Chondrocyte (in vitro differentiated cells): ENCODE measurements at regions not wholly inside any gene's neighbourhood (a gene's known extent, or its start where the extent isn't known, plus 50 kb on each side); places are given as distances from the start of the nearest gene placed in this dataset.

Experiments
- DNase-seq: peaks from one replicate; pipeline ENCODE4 v3.0.0; 2021; ENCODE audit warnings: mixed read lengths, low spot score
- H3K27ac Mint-ChIP-seq: one replicate; pipeline ENCODE4 v1.8.0; 2021; ENCODE audit warnings: mild to moderate bottlenecking, moderate library complexity, mixed read lengths; ENCODE audit not compliant: unreplicated experiment
- H3K27me3 Mint-ChIP-seq: 2 replicates; pipeline ENCODE4 v1.8.0; 2021; ENCODE audit warnings: low read depth, mixed read lengths
- H3K36me3 Mint-ChIP-seq: 2 replicates; pipeline ENCODE4 v1.8.0; 2021; ENCODE audit warnings: low read depth, mixed read lengths
- H3K4me1 Mint-ChIP-seq: 2 replicates; pipeline ENCODE4 v1.8.0; 2021; ENCODE audit warnings: low read depth, mild to moderate bottlenecking, mixed read lengths
- H3K4me3 Mint-ChIP-seq: one replicate; pipeline ENCODE4 v1.8.0; 2021; ENCODE audit warnings: mild to moderate bottlenecking, moderate library complexity, mixed read lengths; ENCODE audit not compliant: unreplicated experiment
- H3K9me3 Mint-ChIP-seq: 2 replicates; pipeline ENCODE4 v1.8.0; 2021; ENCODE audit warnings: low read depth, mixed read lengths
- CTCF ChIP-seq: fragments of 200-600 bp; sonication (generic); IDR thresholded peaks from 2 replicates; pipeline ENCODE4 v1.5.0; 2021; ENCODE audit warnings: antibody characterized with exemption, mild to moderate bottlenecking, moderate library complexity

GRCh38 chr5:136720674-136721073 is 355.3 kb upstream of the TRPC7 start:
- no peak overlapping the region for H3K4me3 Mint-ChIP-seq
- peaks cover 10% of the 10 kb centered on the region for H3K27me3 Mint-ChIP-seq
- H3K27ac Mint-ChIP-seq, result no peak overlapping the region
- DNase-seq, result no peak
- H3K9me3 Mint-ChIP-seq, result no peaks in the 10 kb centered on the region
- no peak for TF ChIP-seq CTCF
- no peaks in the 10 kb centered on the region for H3K36me3 Mint-ChIP-seq
- H3K4me1 Mint-ChIP-seq, result no peaks in the 10 kb centered on the region

DNA sequence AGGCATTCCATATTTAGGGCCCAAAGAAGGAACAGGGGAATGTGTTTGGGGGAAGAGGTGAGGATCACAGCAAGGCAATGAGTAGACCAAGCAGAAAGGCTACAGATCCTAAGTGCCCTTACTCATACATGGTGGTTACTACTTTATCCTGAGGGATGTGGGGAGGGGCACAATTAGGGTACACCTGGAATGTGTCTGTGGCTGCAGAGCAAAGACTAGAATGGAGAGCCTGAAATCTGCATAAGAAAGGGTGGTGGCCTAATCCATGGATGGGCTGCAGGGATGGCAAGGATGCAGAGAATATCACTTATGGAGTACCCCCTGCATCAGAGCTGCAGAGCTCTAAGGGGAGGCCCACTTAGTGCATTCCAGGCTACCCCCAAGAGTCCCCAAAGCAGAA is 352.6 kb upstream of the TRPC7 start:
- TF ChIP-seq CTCF, result no peak
- no peak overlapping the region for H3K27ac Mint-ChIP-seq
- no peaks in the 10 kb centered on the region for H3K4me1 Mint-ChIP-seq
- peaks cover 13% of the 10 kb centered on the region for H3K27me3 Mint-ChIP-seq
- DNase-seq, result no peak
- no peaks in the 10 kb centered on the region for H3K9me3 Mint-ChIP-seq
- no peaks in the 10 kb centered on the region for H3K36me3 Mint-ChIP-seq
- no peak overlapping the region for H3K4me3 Mint-ChIP-seq

- Mint-ChIP-seq H3K9me3 (no peaks in the 10 kb centered on the region), H3K4me1 (peaks cover 5% of the 10 kb centered on the region), H3K27me3 (peaks cover 9% of the 10 kb centered on the region), H3K36me3 (no peaks in the 10 kb centered on the region), H3K4me3 (no peak overlapping the region), H3K27ac (no peak overlapping the region)
- DNase-seq, result no peak
- TF ChIP-seq CTCF, result no peak
Measured at GRCh38 chr5:136714286-136714685, 348.9 kb upstream of the TRPC7 start.

- H3K4me1 Mint-ChIP-seq, result peaks cover 5% of the 10 kb centered on the region
- DNase-seq, result no peak
- H3K4me3 Mint-ChIP-seq, result no peak overlapping the region
- H3K36me3 Mint-ChIP-seq, result no peaks in the 10 kb centered on the region
- H3K27me3 Mint-ChIP-seq, result peaks cover 10% of the 10 kb centered on the region
- no peak for TF ChIP-seq CTCF
- no peaks in the 10 kb centered on the region for H3K9me3 Mint-ChIP-seq
- no peak overlapping the region for H3K27ac Mint-ChIP-seq
Measured at GRCh38 chr5:136712628-136713027, 347.3 kb upstream of the TRPC7 start.

DNA sequence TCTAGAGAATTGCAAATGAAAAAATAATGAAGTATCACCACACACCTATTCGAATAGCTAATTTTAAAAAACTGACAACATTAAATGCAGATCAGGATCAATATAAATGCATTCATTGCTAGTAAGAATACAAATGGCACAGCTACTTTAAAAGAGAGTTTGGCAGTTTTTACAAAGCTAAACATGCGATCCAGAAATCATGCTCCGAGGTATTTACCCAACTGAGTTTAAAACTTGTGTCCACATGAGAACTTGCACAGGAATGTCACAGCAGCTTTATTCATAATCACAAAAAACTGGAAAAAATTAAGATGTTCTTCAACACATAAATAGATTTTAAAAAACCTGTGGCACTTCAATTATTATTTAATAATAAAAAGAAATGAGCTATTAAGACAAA is 345.5 kb upstream of the TRPC7 start:
- no peak overlapping the region for H3K27ac Mint-ChIP-seq
- TF ChIP-seq CTCF, result no peak
- no peak overlapping the region for H3K4me3 Mint-ChIP-seq
- H3K36me3 Mint-ChIP-seq, result no peaks in the 10 kb centered on the region
- DNase-seq, result no peak
- H3K4me1 Mint-ChIP-seq, result peaks cover 5% of the 10 kb centered on the region
- H3K27me3 Mint-ChIP-seq, result peaks cover 9% of the 10 kb centered on the region
- H3K9me3 Mint-ChIP-seq, result no peaks in the 10 kb centered on the region
